Left renal cortex interstitium (tissue), 4 donors: ENCODE measurements at regions not wholly inside any gene's neighbourhood (a gene's known extent, or its start where the extent isn't known, plus 50 kb on each side); places are given as distances from the start of the nearest gene placed in this dataset.

ENCODE experiments used
- DNase-seq, 4 donors: peaks; one replicate each; pipeline ENCODE4 v3.0.0-alpha.2; 2013; ENCODE audit warnings: low read depth in 4 of 4, low spot score in 2 of 4, missing footprints in 1 of 4

- DNase-seq, result no peak
These were observed 96.4 kb upstream of the SELENOP start for GRCh38 chr5:42908086-42908485.

GRCh38 chr5:42905827-42906226 is 94.1 kb upstream of the SELENOP start:
- DNase-seq, result no peak

- no peak for DNase-seq
These were observed 89.0 kb upstream of the SELENOP start for GRCh38 chr5:42900734-42901133.

- DNase-seq, result no peak
These were observed 87.1 kb upstream of the SELENOP start for GRCh38 chr5:42898760-42899159.

GRCh38 chr5:42896523-42896922 is 84.8 kb upstream of the SELENOP start:
- no peak for DNase-seq

- DNase-seq, result no peak
These were observed 82.4 kb upstream of the SELENOP start for GRCh38 chr5:42894057-42894456.

GRCh38 chr5:42889311-42889933 is 77.7 kb upstream of the SELENOP start:
- DNase-seq, result peak in 3 of 4 donors; percentile 32 to 76 (median 58)

GRCh38 chr5:42888771-42889170 is 77.1 kb upstream of the SELENOP start:
- no peak for DNase-seq

GRCh38 chr5:42887575-42887974 is 75.9 kb upstream of the SELENOP start:
- DNase-seq, result no peak

- DNase-seq, result no peak
These were observed 75.4 kb upstream of the SELENOP start for GRCh38 chr5:42887097-42887496.

- DNase-seq, result no peak
These were observed 74.9 kb upstream of the SELENOP start for GRCh38 chr5:42886635-42887034.

GRCh38 chr5:42884326-42884725 is 72.6 kb upstream of the SELENOP start:
- no peak for DNase-seq

GRCh38 chr5:42881416-42882117 is 69.9 kb upstream of the SELENOP start:
- no peak for DNase-seq

GRCh38 chr5:42880496-42881150 is 68.9 kb upstream of the SELENOP start:
- no peak for DNase-seq

- no peak for DNase-seq
These were observed 67.6 kb upstream of the SELENOP start for GRCh38 chr5:42879291-42879690.

- DNase-seq, result no peak
These were observed 66.9 kb upstream of the SELENOP start for GRCh38 chr5:42878550-42878949.

GRCh38 chr5:42878041-42878440 is 66.3 kb upstream of the SELENOP start:
- DNase-seq, result no peak

GRCh38 chr5:42877431-42877830 is 65.7 kb upstream of the SELENOP start:
- no peak for DNase-seq

GRCh38 chr5:42876375-42876844 is 64.7 kb upstream of the SELENOP start:
- DNase-seq, result peak in 3 of 4 donors; percentile 16 to 21 (median 21)

- DNase-seq, result no peak
These were observed 64.2 kb upstream of the SELENOP start for GRCh38 chr5:42875785-42876374.

- no peak for DNase-seq
These were observed 63.5 kb upstream of the SELENOP start for GRCh38 chr5:42875211-42875610.
